ENCODE measurements at regions not wholly inside any gene's neighbourhood (a gene's known extent, or its start where the extent isn't known, plus 50 kb on each side); places are given as distances from the start of the nearest gene placed in this dataset.

- H3K4me1 ChIP-seq = peaks cover 0 to 92% (median 60%) of the 10 kb centered on the region in 4 donors
- intact Hi-C loops (cut with DNase I; ENCODE audit: low total_unique reads) = no loop called here
- H3K27ac ChIP-seq = peak overlapping the region; percentile 90 to 91
- H3K27me3 ChIP-seq = no peaks in the 10 kb centered on the region
- H3K36me3 ChIP-seq = no peaks in the 10 kb centered on the region
- H3K4me3 ChIP-seq = no peak overlapping the region
- peak in 1 of 2 donors; percentile 60 for DNase-seq
- no peaks in the 10 kb centered on the region for H3K9me3 ChIP-seq
- TF ChIP-seq CTCF (IDR thresholded peaks at IDR 0.05) = no peak
These were observed 89.7 kb upstream of the ERRFI1 start for GRCh38 chr1:8115769-8116167.

GRCh38 chr1:8115031-8115768 lies 89.1 kb upstream of the ERRFI1 start:
- no peak overlapping the region for H3K4me3 ChIP-seq
- no peaks in the 10 kb centered on the region for H3K27me3 ChIP-seq
- H3K9me3 ChIP-seq = no peaks in the 10 kb centered on the region
- DNase-seq = peak in 1 of 2 donors; percentile 56
- no peak for TF ChIP-seq CTCF (IDR thresholded peaks at IDR 0.05)
- peaks cover 0 to 89% (median 54%) of the 10 kb centered on the region in 4 donors for H3K4me1 ChIP-seq
- intact Hi-C loops (cut with DNase I; ENCODE audit: low total_unique reads) = no loop called here
- H3K36me3 ChIP-seq = no peaks in the 10 kb centered on the region
- peak overlapping the region; percentile 90 to 91 for H3K27ac ChIP-seq

- intact Hi-C loops (cut with DNase I; ENCODE audit: low total_unique reads) = no loop called here
These were observed 87.4 kb upstream of the ERRFI1 start for GRCh38 chr1:8113262-8114220.

GRCh38 chr1:8112611-8113261 lies 86.6 kb upstream of the ERRFI1 start:
- Histone ChIP-seq H3K27me3 (no peaks in the 10 kb centered on the region), H3K27ac (peak overlapping the region; percentile 90 to 91), H3K4me3 (no peak overlapping the region), H3K36me3 (no peaks in the 10 kb centered on the region), H3K4me1 (peaks cover 0 to 65% (median 32%) of the 10 kb centered on the region in 4 donors), H3K9me3 (no peaks in the 10 kb centered on the region)
- peak in 1 of 2 donors; percentile 23 for DNase-seq
- intact Hi-C loops (cut with DNase I; ENCODE audit: low total_unique reads) = no loop called here
- no peak for TF ChIP-seq CTCF (IDR thresholded peaks at IDR 0.05)

More at GRCh38 chr1:8113262-8114220, 87.4 kb upstream of the ERRFI1 start:
- no peaks in the 10 kb centered on the region for H3K27me3 ChIP-seq
- DNase-seq = peak in 1 of 2 donors; percentile 61
- H3K9me3 ChIP-seq = no peaks in the 10 kb centered on the region
- H3K4me1 ChIP-seq = peaks cover 0 to 73% (median 40%) of the 10 kb centered on the region in 4 donors
- H3K4me3 ChIP-seq = no peak overlapping the region
- H3K27ac ChIP-seq = peak overlapping the region; percentile 90 to 91
- no peak for TF ChIP-seq CTCF (IDR thresholded peaks at IDR 0.05)
- no peaks in the 10 kb centered on the region for H3K36me3 ChIP-seq

GRCh38 chr1:8111560-8111959 lies 85.5 kb upstream of the ERRFI1 start:
- Histone ChIP-seq H3K36me3 (no peaks in the 10 kb centered on the region), H3K9me3 (no peaks in the 10 kb centered on the region), H3K4me3 (no peak overlapping the region), H3K27me3 (no peaks in the 10 kb centered on the region), H3K4me1 (peaks cover 0 to 56% (median 24%) of the 10 kb centered on the region in 4 donors), H3K27ac (no peak overlapping the region)
- no peak for DNase-seq
- intact Hi-C loops (cut with DNase I; ENCODE audit: low total_unique reads) = no loop called here
- no peak for TF ChIP-seq CTCF (IDR thresholded peaks at IDR 0.05)
